Fibroblast of pulmonary artery (primary cell): ENCODE measurements at regions not wholly inside any gene's neighbourhood (a gene's known extent, or its start where the extent isn't known, plus 50 kb on each side); places are given as distances from the start of the nearest gene placed in this dataset.

Source experiments
- DNase-seq: peaks from one replicate; pipeline ENCODE4 v3.0.0-alpha.2; 2010; ENCODE audit warnings: low read depth
- H3K4me3 ChIP-seq: replicated peaks from 2 replicates; pipeline ENCODE4 v1.5.1; 2011; ENCODE audit warnings: low read depth, mild to moderate bottlenecking, control low read depth, low read length, moderate library complexity
- TF ChIP-seq, protein P1 (sequence below): IDR thresholded peaks from 2 replicates; pipeline ENCODE4 v1.5.1; 2011; ENCODE audit warnings: mild to moderate bottlenecking, control low read depth, low read length, inconsistent platforms; ENCODE audit errors: missing control alignments

DNA sequence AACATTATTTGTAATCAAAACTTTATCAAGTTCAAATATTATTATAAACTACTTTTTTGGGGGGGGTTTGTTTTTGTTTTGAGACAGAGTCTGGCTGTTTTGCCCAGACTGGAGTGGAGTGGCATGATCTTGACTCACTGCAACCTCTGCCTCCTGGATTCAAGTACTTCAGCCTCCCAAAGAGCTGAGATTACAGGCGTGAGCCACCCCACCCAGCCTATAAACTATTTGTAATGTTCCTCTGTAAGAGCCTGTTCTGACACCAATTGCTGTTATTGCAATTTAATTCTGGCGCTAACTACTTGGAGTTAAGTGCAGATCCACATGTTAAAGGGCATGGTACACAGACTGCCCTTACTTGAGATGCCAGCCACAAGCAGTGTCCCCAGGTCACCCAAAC lies 478.1 kb upstream of the NRP1 start:
- DNase-seq: no peak
- TF ChIP-seq, protein P1, sequence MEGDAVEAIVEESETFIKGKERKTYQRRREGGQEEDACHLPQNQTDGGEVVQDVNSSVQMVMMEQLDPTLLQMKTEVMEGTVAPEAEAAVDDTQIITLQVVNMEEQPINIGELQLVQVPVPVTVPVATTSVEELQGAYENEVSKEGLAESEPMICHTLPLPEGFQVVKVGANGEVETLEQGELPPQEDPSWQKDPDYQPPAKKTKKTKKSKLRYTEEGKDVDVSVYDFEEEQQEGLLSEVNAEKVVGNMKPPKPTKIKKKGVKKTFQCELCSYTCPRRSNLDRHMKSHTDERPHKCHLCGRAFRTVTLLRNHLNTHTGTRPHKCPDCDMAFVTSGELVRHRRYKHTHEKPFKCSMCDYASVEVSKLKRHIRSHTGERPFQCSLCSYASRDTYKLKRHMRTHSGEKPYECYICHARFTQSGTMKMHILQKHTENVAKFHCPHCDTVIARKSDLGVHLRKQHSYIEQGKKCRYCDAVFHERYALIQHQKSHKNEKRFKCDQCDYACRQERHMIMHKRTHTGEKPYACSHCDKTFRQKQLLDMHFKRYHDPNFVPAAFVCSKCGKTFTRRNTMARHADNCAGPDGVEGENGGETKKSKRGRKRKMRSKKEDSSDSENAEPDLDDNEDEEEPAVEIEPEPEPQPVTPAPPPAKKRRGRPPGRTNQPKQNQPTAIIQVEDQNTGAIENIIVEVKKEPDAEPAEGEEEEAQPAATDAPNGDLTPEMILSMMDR: no peak
- no peak overlapping the region for H3K4me3 ChIP-seq

DNA sequence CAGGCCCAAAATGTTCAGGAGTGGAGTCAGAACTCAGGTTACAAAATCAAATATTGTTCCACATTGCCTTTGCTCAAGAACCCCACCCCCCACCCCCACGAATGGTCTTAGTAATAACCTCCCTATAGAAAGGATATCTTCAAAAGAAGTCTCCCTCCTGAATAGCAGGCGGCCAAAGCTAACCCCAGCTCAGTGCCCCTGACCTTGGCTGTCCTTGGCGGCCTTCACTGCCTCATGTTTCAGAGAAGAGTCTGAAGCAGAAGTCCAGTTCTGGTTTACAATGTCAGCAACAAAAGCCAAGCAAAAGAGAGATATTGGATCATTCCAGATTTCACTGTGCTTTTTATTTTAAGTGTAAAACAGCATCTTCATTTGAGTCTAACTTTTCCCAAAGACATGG lies 476.5 kb upstream of the NRP1 start:
- TF ChIP-seq, protein P1: no peak
- no peak for DNase-seq
- H3K4me3 ChIP-seq: no peak overlapping the region

DNA sequence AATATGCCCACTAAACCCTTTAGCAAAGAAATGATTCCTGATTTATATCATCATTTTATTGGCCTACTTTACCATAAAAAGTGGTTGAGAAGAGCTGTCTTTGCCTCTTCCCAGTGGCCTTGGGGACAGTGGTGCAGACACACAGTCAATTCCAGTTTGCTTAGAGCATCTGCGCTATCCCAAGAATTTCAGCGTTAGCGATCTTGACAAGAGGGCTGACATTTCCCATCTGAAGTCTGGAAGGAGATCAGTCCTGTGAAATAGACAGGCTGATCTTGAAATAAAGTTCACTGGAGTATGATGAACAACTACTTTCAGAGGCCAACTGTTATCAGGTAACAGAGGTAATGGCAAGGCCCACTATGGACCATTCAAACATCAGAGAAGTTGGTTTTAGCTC lies 475.3 kb upstream of the NRP1 start:
- no peak overlapping the region for H3K4me3 ChIP-seq
- TF ChIP-seq, protein P1: no peak

DNA sequence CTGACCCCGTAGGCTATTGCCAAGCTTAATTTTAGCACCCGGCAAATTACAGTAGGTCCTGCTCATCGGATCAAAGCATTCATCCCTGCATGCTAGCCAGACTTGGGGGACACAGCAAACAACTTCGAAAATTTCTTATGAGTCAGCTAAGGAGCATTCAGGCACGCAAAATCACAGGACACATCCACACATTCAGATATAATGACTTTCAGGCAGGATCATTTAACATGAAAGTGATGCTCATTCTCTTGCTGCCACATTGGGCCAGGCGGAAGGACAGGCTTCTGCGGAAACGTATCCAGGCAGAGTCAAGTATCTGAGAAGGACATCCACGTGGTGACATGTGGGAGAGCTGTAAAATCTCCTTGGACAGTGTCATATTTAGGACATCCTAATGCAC lies 474.0 kb upstream of the NRP1 start:
- no peak overlapping the region for H3K4me3 ChIP-seq
- DNase-seq: no peak
- TF ChIP-seq, protein P1: no peak

More for the DNA sequence above, 475.3 kb upstream of the NRP1 start:
- no peak for DNase-seq

DNA sequence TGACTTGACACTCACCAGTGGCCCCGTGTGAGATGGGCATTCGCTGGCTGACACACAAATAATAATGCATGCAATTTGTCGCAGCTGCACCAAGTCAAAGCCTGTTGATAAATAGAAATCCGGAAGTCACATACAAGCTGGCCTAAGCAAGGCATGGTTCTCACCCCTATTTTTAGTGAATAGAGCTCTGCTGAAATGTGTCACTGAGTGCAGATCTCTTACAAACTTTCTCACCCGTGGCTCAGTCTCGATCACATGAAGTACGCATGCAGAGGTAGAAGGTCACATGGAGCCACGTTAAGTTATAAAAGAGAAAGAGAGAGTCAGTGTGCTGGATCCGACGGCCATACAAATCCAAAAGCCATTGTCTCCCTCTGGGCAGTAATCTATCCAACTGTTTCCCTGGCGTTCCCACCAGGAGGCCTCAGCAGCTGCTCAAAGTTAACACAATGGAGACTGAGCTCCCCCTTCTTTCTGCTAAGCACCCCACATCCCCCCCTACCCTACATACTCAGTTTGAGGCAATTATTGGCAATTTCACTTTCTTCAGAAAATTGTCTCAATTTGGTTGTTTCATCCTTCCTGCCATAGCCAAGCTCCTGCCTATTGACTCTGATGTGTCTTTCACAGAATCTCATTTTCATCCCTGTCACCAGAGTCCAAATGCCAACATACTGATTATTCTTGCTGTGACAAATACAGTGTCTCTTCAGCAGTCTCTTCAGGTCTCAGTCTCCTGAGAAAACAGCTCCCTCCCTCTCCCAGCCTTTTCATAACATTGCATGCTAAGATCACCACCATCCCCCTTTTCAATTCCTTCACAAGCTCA lies 473.3 kb upstream of the NRP1 start:
- H3K4me3 ChIP-seq: no peak overlapping the region
- no peak for DNase-seq
- TF ChIP-seq, protein P1: no peak

DNA sequence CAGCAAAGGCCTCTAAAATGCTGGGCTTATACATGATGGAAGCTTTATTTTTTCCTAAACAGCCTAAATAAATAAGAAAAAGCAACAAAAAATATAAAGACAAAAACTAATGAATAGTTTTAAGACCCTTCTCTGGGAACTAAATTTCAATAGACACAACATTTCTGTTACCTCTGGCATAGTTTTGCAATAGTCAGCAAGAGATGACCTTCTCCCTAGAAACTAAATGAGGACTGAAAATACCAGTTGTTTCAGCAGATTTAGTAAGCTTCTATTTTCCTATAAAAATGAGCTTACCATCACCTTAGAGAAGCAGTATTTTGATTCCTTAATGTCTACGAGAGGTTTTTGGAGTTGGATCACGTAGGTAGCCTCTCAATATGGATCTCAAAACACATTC lies 471.4 kb upstream of the NRP1 start:
- TF ChIP-seq, protein P1: no peak
- no peak overlapping the region for H3K4me3 ChIP-seq
- DNase-seq: no peak

DNA sequence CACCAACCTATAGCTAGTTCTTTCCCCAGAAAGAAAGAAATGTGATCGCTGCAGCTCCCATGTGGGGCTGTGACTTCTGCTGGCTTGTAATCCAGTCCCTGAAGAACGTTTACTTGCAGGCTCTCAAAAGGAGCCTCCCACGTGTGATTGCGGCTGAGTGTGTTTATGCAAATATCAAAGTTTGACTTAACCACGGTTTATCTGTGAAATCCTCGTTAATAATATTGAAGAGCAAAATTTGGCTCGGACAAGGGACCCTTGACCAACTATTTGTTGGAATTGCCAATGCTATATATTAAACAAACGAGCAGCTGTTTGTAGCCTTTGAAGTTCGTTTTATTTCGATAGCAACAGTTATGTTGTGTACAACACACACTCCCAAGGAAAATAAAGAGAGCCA lies 470.1 kb upstream of the NRP1 start:
- TF ChIP-seq, protein P1: no peak
- no peak overlapping the region for H3K4me3 ChIP-seq
- no peak for DNase-seq
